ENCODE measurements at regions not wholly inside any gene's neighbourhood (a gene's known extent, or its start where the extent isn't known, plus 50 kb on each side); places are given as distances from the start of the nearest gene placed in this dataset.

GRCh38 chr6:143608906-143609305 lies 68.9 kb upstream of the PHACTR2 start:
- TF ChIP-seq POLR2AphosphoS5 (IDR thresholded peaks at IDR 0.05; ENCODE audit: low read depth, low read length) (no peak), POLR2A (IDR thresholded peaks at IDR 0.05; ENCODE audit: low read depth, low read length) (no peak), TAF1 (IDR thresholded peaks at IDR 0.05; ENCODE audit: low read depth, low read length) (no peak), POU2F2 (IDR thresholded peaks at IDR 0.05; ENCODE audit: low read depth, low read length) (no peak)

Data from GM12891 (cell line).